Endothelial cell of umbilical vein (primary cell): ENCODE measurements at regions not wholly inside any gene's neighbourhood (a gene's known extent, or its start where the extent isn't known, plus 50 kb on each side); places are given as distances from the start of the nearest gene placed in this dataset.

ENCODE experiments used
- BruUV-seq: library from RNA; stranded (reverse); fragments of 400-500 nt; replicated peaks from 2 replicates; lab custom pipeline; 2021; lab: Mats Ljungman, UMichigan
- CTCF ChIA-PET: fragments of 300-600, 350-600 bp; sonication (Branson Sonifier 250); formaldehyde crosslinking; loops from one replicate; lab custom pipeline; 2021; ENCODE audit warnings: antibody characterized with exemption, inconsistent platforms; lab: Charles Lee
- POLR2A ChIA-PET: fragments of 300-600, 350-600 bp; sonication (Branson Sonifier 250); formaldehyde crosslinking; loops from one replicate; lab custom pipeline; 2021; ENCODE audit warnings: antibody characterized with exemption, inconsistent platforms; lab: Charles Lee
- DNase-seq: peaks from one replicate; pipeline ENCODE4 v3.0.0-alpha.2; 2011; ENCODE audit warnings: low read depth, low spot score
- FAIRE-seq: peaks from 2 replicates; lab custom pipeline; 2011; peaks lifted over from hg19 to GRCh38; lab: Jason Lieb, UNC
- H2AFZ ChIP-seq: 2 replicates; pipeline ENCODE4 v1.6.0; 2012; ENCODE audit warnings: low read depth, low read length, control low read depth, inconsistent platforms
- H3K27ac ChIP-seq: 2 replicates; pipeline ENCODE4 v1.5.1; 2011; ENCODE audit warnings: low read depth, mild to moderate bottlenecking, control low read depth, low read length, moderate library complexity; ENCODE audit not compliant: insufficient read depth
- H3K27me3 ChIP-seq, 2 experiments: 2 replicates each; pipeline versions ENCODE4 v1.6.0 to v1.6.1; 2011; ENCODE audit warnings: low read length in 2 of 2, mixed read lengths in 1 of 2; ENCODE audit not compliant: control insufficient read depth in 2 of 2, insufficient read depth in 2 of 2
- H3K36me3 ChIP-seq, 2 experiments: 2 replicates in 1 of 2; 3 replicates in 1 of 2; pipeline ENCODE4 v1.5.1; 2011; ENCODE audit warnings: low read length in 2 of 2, mild to moderate bottlenecking in 1 of 2, moderate library complexity in 1 of 2; ENCODE audit not compliant: control insufficient read depth in 2 of 2, insufficient read depth in 2 of 2; ENCODE audit errors: extremely low read depth in 1 of 2
- H3K4me1 ChIP-seq: 3 replicates; pipeline ENCODE4 v1.5.1; 2011; ENCODE audit warnings: mild to moderate bottlenecking, low read length; ENCODE audit not compliant: control insufficient read depth, insufficient read depth; ENCODE audit errors: extremely low read depth
- H3K4me2 ChIP-seq: 2 replicates; pipeline ENCODE4 v1.6.1; 2011; ENCODE audit warnings: low read length, control low read depth, mixed read lengths; ENCODE audit not compliant: insufficient read depth
- H3K4me3 ChIP-seq, 3 experiments: fragments of 200-600 bp in 1 of 3; sonication (generic), shearing (Covaris generic) in 1 of 3; replicated peaks in 1 of 3; 2 replicates each; pipeline ENCODE4 v1.5.1; 2011 to 2016; ENCODE audit warnings: control low read depth in 3 of 3, low read length in 3 of 3, mild to moderate bottlenecking in 2 of 3, inconsistent platforms in 1 of 3, low read depth in 1 of 3, moderate library complexity in 1 of 3; ENCODE audit not compliant: insufficient read depth in 1 of 3
- H3K79me2 ChIP-seq: 2 replicates; pipeline ENCODE4 v1.6.0; 2012; ENCODE audit warnings: low read length, inconsistent platforms; ENCODE audit not compliant: control insufficient read depth, insufficient read depth
- H3K9ac ChIP-seq: replicated peaks from 2 replicates; pipeline ENCODE3; 2011; ENCODE audit warnings: low read length, control low read depth; ENCODE audit not compliant: insufficient read depth; ENCODE audit errors: extremely low read depth
- H3K9me1 ChIP-seq: replicated peaks from 3 replicates; pipeline ENCODE4 v1.6.0; 2011; ENCODE audit warnings: mild to moderate bottlenecking, low read length; ENCODE audit not compliant: control insufficient read depth, insufficient read depth; ENCODE audit errors: extremely low read depth
- H3K9me3 ChIP-seq: replicated peaks from 2 replicates; pipeline ENCODE4 v1.5.1; 2012; ENCODE audit warnings: low read length, inconsistent platforms; ENCODE audit not compliant: control insufficient read depth, insufficient read depth
- H4K20me1 ChIP-seq: replicated peaks from 2 replicates; pipeline ENCODE3; 2011; ENCODE audit warnings: mild to moderate bottlenecking, low read length; ENCODE audit not compliant: control insufficient read depth, insufficient read depth; ENCODE audit errors: extremely low read depth
- EZH2 ChIP-seq: IDR thresholded peaks from 2 replicates; pipeline ENCODE4 v1.6.1; 2012; ENCODE audit warnings: borderline replicate concordance, low read depth, mild to moderate bottlenecking, moderate library complexity, low read length, inconsistent platforms; ENCODE audit not compliant: severe bottlenecking
- FOS ChIP-seq: IDR thresholded peaks from 2 replicates; pipeline ENCODE4 v1.6.1; 2011; ENCODE audit warnings: mild to moderate bottlenecking, low read length, moderate library complexity, borderline replicate concordance; ENCODE audit not compliant: insufficient read depth
- GATA2 ChIP-seq: IDR thresholded peaks from 2 replicates; pipeline ENCODE4 v1.7.0; 2011; ENCODE audit warnings: low read depth, mild to moderate bottlenecking, moderate library complexity, mixed read lengths, low read length; ENCODE audit not compliant: insufficient read length, insufficient read depth
- MYC ChIP-seq: IDR thresholded peaks from one replicate; pipeline ENCODE4 v1.6.1; 2011; ENCODE audit warnings: mild to moderate bottlenecking, low read depth, low read length
- POLR2AphosphoS5 ChIP-seq: IDR thresholded peaks from 2 replicates; pipeline ENCODE4 v1.6.1; 2012; ENCODE audit warnings: low read depth, mild to moderate bottlenecking, control low read depth, low read length, moderate library complexity; ENCODE audit not compliant: insufficient read depth
- dilution Hi-C: fragments of 300-500 bp; cut with MboI; formaldehyde crosslinking; loops from one replicate; pipeline ENCODE4 v1.15.0; 2019; ENCODE audit warnings: low sequenced_read_pairs; ENCODE audit not compliant: extremely low pct_ligation_motif_present
- intact Hi-C: fragments of 100-400 bp; cut with micrococcal nuclease; formaldehyde crosslinking; loops from one replicate; pipeline ENCODE4 v1.10.0; 2022

GRCh38 chr13:109273326-109273751 is 513.0 kb downstream of the IRS2 start:
- no peaks in the 10 kb centered on the region for H3K9me1 ChIP-seq
- H3K79me2 ChIP-seq, result no peaks in the 10 kb centered on the region
- FAIRE-seq (peak; percentile 83), DNase-seq (peak; percentile 65)
- dilution Hi-C loops, result no loop called here
- H3K4me2 ChIP-seq, result peak overlapping the region; percentile 44
- peak overlapping the region; percentile 63 for H3K9ac ChIP-seq
- ChIA-PET CTCF (interaction anchor here (1.0 to 2.0 kb wide), 4 partner anchors 9 to 127 kb away, joined by 3 to 5 read pairs (median 4); no protein-coding TSS in a partner anchor), POLR2A (interaction anchor here (1.0 kb wide), 1 partner anchor 117 kb away, joined by 4 read pairs; no protein-coding TSS in a partner anchor)
- no peaks in the 10 kb centered on the region for H4K20me1 ChIP-seq
- no peak overlapping the region for H2AFZ ChIP-seq
- no peaks in the 10 kb centered on the region for H3K9me3 ChIP-seq
- no peaks in the 10 kb centered on the region for H3K36me3 ChIP-seq
- H3K4me1 ChIP-seq, result peaks cover 27% of the 10 kb centered on the region
- intact Hi-C loops, result loop anchor here (2.0 to 10.0 kb wide), 2 partner anchors 17 to 511 kb away; partner anchors contain the start of gene IRS2
- H3K27ac ChIP-seq, result peak overlapping the region; percentile 85
- no peaks in the 10 kb centered on the region for H3K27me3 ChIP-seq
- TF ChIP-seq FOS (peak; percentile 9), POLR2AphosphoS5 (no peak)
- no TSS peak for BruUV-seq
- H3K4me3 ChIP-seq, result no peak overlapping the region

- H3K4me2 ChIP-seq, result peak overlapping the region; percentile 44
- H3K4me3 ChIP-seq, result no peak overlapping the region
- intact Hi-C loops, result loop anchor here (2.0 to 10.0 kb wide), 2 partner anchors 16 to 512 kb away; partner anchors contain the start of gene IRS2
- H3K9me3 ChIP-seq, result no peaks in the 10 kb centered on the region
- CTCF ChIA-PET, result interaction anchor here (1.5 to 2.0 kb wide), 2 partner anchors 21 to 127 kb away, joined by 4 to 5 read pairs; no protein-coding TSS in a partner anchor
- no peak for TF ChIP-seq GATA2
- no peak for TF ChIP-seq FOS
- TF ChIP-seq EZH2, result no peak
- TF ChIP-seq MYC, result no peak
- no peaks in the 10 kb centered on the region for H3K9me1 ChIP-seq
- POLR2A ChIA-PET, result no interaction called here
- H3K9ac ChIP-seq, result peak overlapping the region; percentile 5
- no peak for DNase-seq
- peaks cover 27% of the 10 kb centered on the region for H3K4me1 ChIP-seq
- dilution Hi-C loops, result no loop called here
- no peak for FAIRE-seq
- no peaks in the 10 kb centered on the region for H3K79me2 ChIP-seq
- peak overlapping the region; percentile 85 for H3K27ac ChIP-seq
- H3K36me3 ChIP-seq, result no peaks in the 10 kb centered on the region
- BruUV-seq, result no TSS peak
- H3K27me3 ChIP-seq, result no peaks in the 10 kb centered on the region
- no peak overlapping the region for H2AFZ ChIP-seq
- no peaks in the 10 kb centered on the region for H4K20me1 ChIP-seq
Measured at GRCh38 chr13:109272595-109273325, 513.6 kb downstream of the IRS2 start.
